PC-3 (cell line): ENCODE measurements at regions not wholly inside any gene's neighbourhood (a gene's known extent, or its start where the extent isn't known, plus 50 kb on each side); places are given as distances from the start of the nearest gene placed in this dataset.

Experiments used
- ATAC-seq: fragments of 200-7000 bp; cut with Tn5 transposase; 2 replicates; pipeline ENCODE4 v1.9.1; 2020; ENCODE audit warnings: mild to moderate bottlenecking, moderate library complexity
- BruUV-seq: library from RNA; stranded (reverse); fragments of 400-500 nt; replicated peaks from 2 replicates; lab custom pipeline; 2021; lab: Mats Ljungman, UMichigan
- CTCF ChIA-PET: fragments of 300-600 bp; sonication (Branson Sonifier 250); formaldehyde crosslinking; loops from one replicate; lab custom pipeline; 2022; ENCODE audit warnings: antibody characterized with exemption; lab: Charles Lee
- POLR2A ChIA-PET: fragments of 300-600 bp; sonication (Branson Sonifier 250); formaldehyde crosslinking; loops from one replicate; lab custom pipeline; 2022; ENCODE audit warnings: antibody characterized with exemption; ENCODE audit not compliant: unreplicated experiment; lab: Charles Lee
- DNase-seq: peaks from one replicate; pipeline ENCODE4 v3.0.0-alpha.2; 2015
- H2AFZ ChIP-seq: fragments of 300-600 bp; sonication (generic); 2 replicates; pipeline ENCODE4 v1.6.0; 2016; ENCODE audit warnings: antibody characterized with exemption, low read length
- H3F3A ChIP-seq: fragments of 300-600 bp; sonication (generic); one replicate; pipeline ENCODE4 v1.6.0; 2017; ENCODE audit warnings: antibody characterized with exemption, low read length, control low read depth, mild to moderate bottlenecking; ENCODE audit not compliant: unreplicated experiment
- H3K27ac ChIP-seq: fragments of 300-600 bp; sonication (generic); 2 replicates; pipeline ENCODE4 v1.5.1; 2016; ENCODE audit warnings: mild to moderate bottlenecking, low read length
- H3K27me3 ChIP-seq: fragments of 300-600 bp; sonication (generic); 2 replicates; pipeline ENCODE4 v1.6.1; 2016; ENCODE audit warnings: low read length, mixed read lengths
- H3K36me3 ChIP-seq: fragments of 300-600 bp; sonication (generic); 2 replicates; pipeline ENCODE4 v1.6.1; 2016; ENCODE audit warnings: low read depth, mixed run types, low read length, mixed read lengths
- H3K4me1 ChIP-seq: fragments of 300-600 bp; sonication (generic); 2 replicates; pipeline ENCODE4 v1.5.1; 2016; ENCODE audit warnings: low read length; ENCODE audit not compliant: insufficient read depth
- H3K4me2 ChIP-seq: fragments of 300-600 bp; sonication (generic); 2 replicates; pipeline ENCODE4 v1.6.0; 2016; ENCODE audit warnings: low read length
- H3K4me3 ChIP-seq: fragments of 300-600 bp; sonication (generic); 2 replicates; pipeline ENCODE4 v1.5.1; 2016; ENCODE audit warnings: mild to moderate bottlenecking, low read length, mixed read lengths
- H3K79me2 ChIP-seq: fragments of 300-600 bp; sonication (generic); 2 replicates; pipeline ENCODE4 v1.6.1; 2017; ENCODE audit warnings: low read length, mixed read lengths
- H3K9ac ChIP-seq: fragments of 300-600 bp; sonication (generic); 2 replicates; pipeline ENCODE4 v1.6.0; 2016; ENCODE audit warnings: mild to moderate bottlenecking, low read length
- H3K9me2 ChIP-seq: fragments of 300-600 bp; sonication (generic); replicated peaks from 2 replicates; pipeline ENCODE4 v1.6.1; 2016; ENCODE audit warnings: mixed run types, low read length, mixed read lengths
- H3K9me3 ChIP-seq: fragments of 300-600 bp; sonication (generic); 2 replicates; pipeline ENCODE4 v1.6.1; 2016; ENCODE audit warnings: low read length, mixed read lengths
- H4K20me1 ChIP-seq: fragments of 300-600 bp; sonication (generic); 2 replicates; pipeline ENCODE4 v1.6.1; 2016; ENCODE audit warnings: low read length, mixed read lengths
- EZH2 ChIP-seq: fragments of 300-600 bp; sonication (generic); IDR thresholded peaks from one replicate; pipeline ENCODE4 v1.6.1; 2017; ENCODE audit warnings: antibody characterized with exemption, mild to moderate bottlenecking, low read length; ENCODE audit not compliant: unreplicated experiment
- EZH2phosphoT487 ChIP-seq: fragments of 300-600 bp; sonication (generic); IDR thresholded peaks from 2 replicates; pipeline ENCODE4 v1.6.1; 2018; ENCODE audit warnings: mild to moderate bottlenecking, antibody characterized with exemption, low read length, borderline replicate concordance
- intact Hi-C: fragments of 100-400 bp; cut with micrococcal nuclease; formaldehyde crosslinking; loops from 2 replicates; pipeline ENCODE4 v1.9.0; 2023
- TF ChIP-seq, protein P1 (sequence below): fragments of 300-600 bp; sonication (generic); conservative IDR thresholded peaks from 2 replicates; pipeline ENCODE4 v1.5.1; 2017; ENCODE audit warnings: antibody characterized with exemption, low read depth, mild to moderate bottlenecking, low read length

DNA sequence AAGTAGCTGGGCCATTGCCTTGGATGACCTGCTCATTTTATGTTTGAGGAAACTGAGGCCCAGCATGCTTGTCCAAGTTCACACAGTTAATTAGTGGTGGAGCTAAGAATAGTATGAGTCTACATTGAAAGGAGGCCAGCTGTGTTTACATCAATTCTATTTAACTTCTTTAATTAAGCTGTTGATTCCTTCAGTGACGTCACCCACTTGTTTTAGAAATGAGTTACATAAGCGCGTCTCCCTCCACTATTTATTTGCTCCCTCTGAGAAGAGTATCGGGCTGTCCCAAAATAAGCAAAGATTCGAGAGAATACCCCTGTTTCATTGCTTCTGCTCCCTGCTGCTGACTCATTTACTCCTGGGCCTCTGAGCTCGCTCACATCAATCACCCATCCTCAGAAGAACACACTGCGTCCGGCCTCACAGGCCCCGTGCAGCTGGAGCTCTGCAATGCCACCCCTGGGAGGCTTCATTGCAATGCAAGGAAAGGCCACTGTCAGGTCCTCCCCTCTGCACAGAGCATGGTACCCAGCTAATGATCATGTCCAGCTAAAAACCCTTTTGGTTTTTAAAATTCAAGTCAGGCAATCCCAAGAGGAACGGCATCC lies 74.8 kb upstream of the BMP2 start:
- peaks cover 17% of the 10 kb centered on the region for H3K4me1 ChIP-seq
- intact Hi-C loops, result no loop called here
- H3K9me2 ChIP-seq, result no peaks in the 10 kb centered on the region
- no peak overlapping the region for H3K9ac ChIP-seq
- POLR2A ChIA-PET, result no interaction called here
- TF ChIP-seq, protein P1, sequence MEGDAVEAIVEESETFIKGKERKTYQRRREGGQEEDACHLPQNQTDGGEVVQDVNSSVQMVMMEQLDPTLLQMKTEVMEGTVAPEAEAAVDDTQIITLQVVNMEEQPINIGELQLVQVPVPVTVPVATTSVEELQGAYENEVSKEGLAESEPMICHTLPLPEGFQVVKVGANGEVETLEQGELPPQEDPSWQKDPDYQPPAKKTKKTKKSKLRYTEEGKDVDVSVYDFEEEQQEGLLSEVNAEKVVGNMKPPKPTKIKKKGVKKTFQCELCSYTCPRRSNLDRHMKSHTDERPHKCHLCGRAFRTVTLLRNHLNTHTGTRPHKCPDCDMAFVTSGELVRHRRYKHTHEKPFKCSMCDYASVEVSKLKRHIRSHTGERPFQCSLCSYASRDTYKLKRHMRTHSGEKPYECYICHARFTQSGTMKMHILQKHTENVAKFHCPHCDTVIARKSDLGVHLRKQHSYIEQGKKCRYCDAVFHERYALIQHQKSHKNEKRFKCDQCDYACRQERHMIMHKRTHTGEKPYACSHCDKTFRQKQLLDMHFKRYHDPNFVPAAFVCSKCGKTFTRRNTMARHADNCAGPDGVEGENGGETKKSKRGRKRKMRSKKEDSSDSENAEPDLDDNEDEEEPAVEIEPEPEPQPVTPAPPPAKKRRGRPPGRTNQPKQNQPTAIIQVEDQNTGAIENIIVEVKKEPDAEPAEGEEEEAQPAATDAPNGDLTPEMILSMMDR, result 0 out of 2 replicates have a peak, but pooled peaks have one; percentile 12
- TF ChIP-seq EZH2phosphoT487, result no peak
- TF ChIP-seq EZH2, result no peak
- DNase-seq (peak; percentile 39), ATAC-seq (no peak)
- H3K27me3 ChIP-seq, result peaks cover 17% of the 10 kb centered on the region
- BruUV-seq, result no TSS peak
- CTCF ChIA-PET, result no interaction called here
- H3K9me3 ChIP-seq, result no peaks in the 10 kb centered on the region
- no peak overlapping the region for H3K27ac ChIP-seq
- H3K36me3 ChIP-seq, result no peaks in the 10 kb centered on the region
- H3K4me2 ChIP-seq, result no peak overlapping the region
- H4K20me1 ChIP-seq, result no peaks in the 10 kb centered on the region
- no peak overlapping the region for H2AFZ ChIP-seq
- no peaks in the 10 kb centered on the region for H3F3A ChIP-seq
- no peak overlapping the region for H3K4me3 ChIP-seq
- no peaks in the 10 kb centered on the region for H3K79me2 ChIP-seq

- no peak for DNase-seq
- Histone ChIP-seq H3K4me2 (no peak overlapping the region), H3K9me3 (no peaks in the 10 kb centered on the region), H3K36me3 (no peaks in the 10 kb centered on the region), H4K20me1 (no peaks in the 10 kb centered on the region), H3K27me3 (peaks cover 21% of the 10 kb centered on the region), H3K4me1 (peaks cover 12% of the 10 kb centered on the region; the same call in 1 of the 2 replicates), H3K4me3 (no peak overlapping the region), H3K9ac (no peak overlapping the region), H3K27ac (no peak overlapping the region), H2AFZ (no peak overlapping the region), H3K79me2 (no peaks in the 10 kb centered on the region), H3K9me2 (no peaks in the 10 kb centered on the region), H3F3A (no peaks in the 10 kb centered on the region)
- intact Hi-C loops, result no loop called here
- ChIA-PET CTCF (no interaction called here), POLR2A (no interaction called here)
- TF ChIP-seq, protein P1, result no peak
- no peak for TF ChIP-seq EZH2
- no peak for TF ChIP-seq EZH2phosphoT487
- BruUV-seq, result no TSS peak
- ATAC-seq, result no peak
These were observed 76.0 kb upstream of the BMP2 start for GRCh38 chr20:6691516-6691915.

- H3K27me3 ChIP-seq, result peaks cover 21% of the 10 kb centered on the region
- no peaks in the 10 kb centered on the region for H4K20me1 ChIP-seq
- H2AFZ ChIP-seq, result no peak overlapping the region
- H3K9me2 ChIP-seq, result no peaks in the 10 kb centered on the region
- BruUV-seq, result no TSS peak
- intact Hi-C loops, result no loop called here
- POLR2A ChIA-PET, result no interaction called here
- H3K27ac ChIP-seq, result no peak overlapping the region
- no peaks in the 10 kb centered on the region for H3K79me2 ChIP-seq
- H3K36me3 ChIP-seq, result no peaks in the 10 kb centered on the region
- ATAC-seq (no peak), DNase-seq (no peak)
- peaks cover 29% of the 10 kb centered on the region for H3K4me1 ChIP-seq
- no peaks in the 10 kb centered on the region for H3F3A ChIP-seq
- CTCF ChIA-PET, result no interaction called here
- no peak overlapping the region for H3K4me3 ChIP-seq
- H3K4me2 ChIP-seq, result no peak overlapping the region
- TF ChIP-seq EZH2, result no peak
- TF ChIP-seq, protein P1, result no peak
- no peak for TF ChIP-seq EZH2phosphoT487
- no peak overlapping the region for H3K9ac ChIP-seq
- H3K9me3 ChIP-seq, result no peaks in the 10 kb centered on the region
These were observed 78.0 kb upstream of the BMP2 start for GRCh38 chr20:6689339-6689973.
